SK-N-SH (cell line): ENCODE measurements at regions not wholly inside any gene's neighbourhood (a gene's known extent, or its start where the extent isn't known, plus 50 kb on each side); places are given as distances from the start of the nearest gene placed in this dataset.

Experiments used
- CTCF ChIA-PET: fragments of 300-600, 350-600 bp; formaldehyde crosslinking; extraction: SDS; loops from one replicate; lab custom pipeline; 2021; lab: Yijun Ruan, JAX
- POLR2A ChIA-PET: fragments of 350-600 bp; sonication (Branson Sonifier 250); formaldehyde crosslinking; extraction: SDS; loops from one replicate; lab custom pipeline; 2020; ENCODE audit warnings: antibody characterized with exemption, inconsistent platforms; lab: Yijun Ruan, JAX
- DNase-seq: peaks from one replicate; pipeline ENCODE4 v3.0.0; 2012
- H2AFZ ChIP-seq: fragments of 200-600 bp; sonication (generic); 2 replicates; pipeline ENCODE4 v1.8.1; 2016; ENCODE audit warnings: antibody characterized with exemption, mild to moderate bottlenecking, low read depth
- H3F3A ChIP-seq: fragments of 200-600 bp; sonication (generic); replicated peaks from 2 replicates; pipeline ENCODE3; 2016; ENCODE audit warnings: antibody characterized with exemption, mild to moderate bottlenecking; ENCODE audit not compliant: insufficient read depth
- H3K27ac ChIP-seq, 2 experiments: fragments of 200-500 bp in 1 of 2; fragments of 200-600 bp in 1 of 2; sonication (Bioruptor generic) in 1 of 2; sonication (generic), shearing (Covaris generic) in 1 of 2; 2 replicates each; pipeline versions ENCODE4 v1.5.1 to v1.6.1; 2014 to 2016; ENCODE audit warnings: low read depth in 2 of 2, inconsistent platforms in 1 of 2, low read length in 1 of 2, mild to moderate bottlenecking in 1 of 2, mixed read lengths in 1 of 2
- H3K27me3 ChIP-seq: fragments of 200-600 bp; sonication (generic), shearing (Covaris generic); 2 replicates; pipeline ENCODE4 v1.6.1; 2016; ENCODE audit warnings: mixed run types; ENCODE audit not compliant: insufficient read depth
- H3K36me3 ChIP-seq, 2 experiments: fragments of 200-500 bp in 1 of 2; fragments of 200-600 bp in 1 of 2; sonication (Bioruptor generic) in 1 of 2; sonication (generic) in 1 of 2; replicated peaks in 1 of 2; 2 replicates each; pipeline versions ENCODE3 to v1.5.1; 2014 to 2016; ENCODE audit warnings: low read length in 1 of 2, mild to moderate bottlenecking in 1 of 2; ENCODE audit not compliant: insufficient read depth in 2 of 2, control insufficient read depth in 1 of 2
- H3K4me1 ChIP-seq, 2 experiments: fragments of 200-500 bp in 1 of 2; fragments of 200-600 bp in 1 of 2; sonication (Bioruptor generic) in 1 of 2; sonication (generic), shearing (Covaris generic) in 1 of 2; 2 replicates each; pipeline versions ENCODE4 v1.5.1 to v1.6.1; 2014 to 2016; ENCODE audit warnings: low read depth in 1 of 2, low read length in 1 of 2, mixed run types in 1 of 2; ENCODE audit not compliant: insufficient read depth in 2 of 2, control insufficient read depth in 1 of 2
- H3K4me2 ChIP-seq: fragments of 200-600 bp; sonication (generic), shearing (Covaris generic); 2 replicates; pipeline ENCODE4 v1.6.1; 2017; ENCODE audit warnings: mixed run types
- H3K4me3 ChIP-seq, 2 experiments: fragments of 200-500 bp in 1 of 2; fragments of 200-600 bp in 1 of 2; sonication (Bioruptor generic) in 1 of 2; sonication (generic), shearing (Covaris generic) in 1 of 2; 2 replicates each; pipeline versions ENCODE4 v1.5.1 to v1.8.1; 2014 to 2016; ENCODE audit warnings: low read depth in 2 of 2, inconsistent platforms in 1 of 2, low read length in 1 of 2, mild to moderate bottlenecking in 1 of 2, mixed read lengths in 1 of 2, moderate library complexity in 1 of 2
- H3K79me2 ChIP-seq: fragments of 200-600 bp; sonication (generic); 2 replicates; pipeline ENCODE4 v1.8.1; 2017; ENCODE audit warnings: mild to moderate bottlenecking; ENCODE audit not compliant: insufficient read depth
- H3K9ac ChIP-seq: fragments of 200-600 bp; sonication (generic); 2 replicates; pipeline ENCODE4 v1.6.1; 2017; ENCODE audit warnings: mixed run types
- H3K9me2 ChIP-seq: fragments of 200-600 bp; sonication (generic); 2 replicates; pipeline ENCODE4 v1.6.1; 2017; ENCODE audit warnings: mixed run types
- H3K9me3 ChIP-seq: fragments of 200-600 bp; sonication (generic); 2 replicates; pipeline ENCODE4 v1.6.1; 2017; ENCODE audit warnings: mixed run types, mild to moderate bottlenecking, moderate library complexity
- H4K20me1 ChIP-seq: fragments of 200-600 bp; sonication (generic); 2 replicates; pipeline ENCODE4 v1.6.1; 2017; ENCODE audit warnings: mild to moderate bottlenecking, mixed run types; ENCODE audit not compliant: insufficient read depth
- EP300 ChIP-seq, 2 experiments: IDR thresholded peaks; 2 replicates each; pipeline versions ENCODE4 v1.4.0 to v1.6.1; 2012; ENCODE audit warnings: borderline replicate concordance in 1 of 2, low read depth in 1 of 2, low read length in 1 of 2
- FOSL2 ChIP-seq: IDR thresholded peaks from 2 replicates; pipeline ENCODE4 v1.4.0; 2012; ENCODE audit warnings: low read depth, mild to moderate bottlenecking, moderate library complexity, borderline replicate concordance
- FOXJ3 ChIP-seq: sonication (generic); formaldehyde crosslinking; IDR thresholded peaks from 2 replicates; pipeline ENCODE4 v1.5.1; 2020; ENCODE audit warnings: mild to moderate bottlenecking, missing genetic modification reagents
- FOXM1 ChIP-seq: IDR thresholded peaks from 2 replicates; pipeline ENCODE4 v1.4.0; 2012; ENCODE audit warnings: low read depth, mild to moderate bottlenecking
- GATA2 ChIP-seq: sonication (generic); formaldehyde crosslinking; IDR thresholded peaks from 2 replicates; pipeline ENCODE4 v1.5.0; 2020; ENCODE audit warnings: mild to moderate bottlenecking, missing genetic modification reagents
- IRF3 ChIP-seq: fragments of 150-350 bp; IDR thresholded peaks from 2 replicates; pipeline ENCODE4 v1.6.1; 2016; ENCODE audit warnings: mild to moderate bottlenecking, low read depth, low read length
- MAX ChIP-seq: IDR thresholded peaks from 2 replicates; pipeline ENCODE4 v1.4.0; 2012; ENCODE audit warnings: low read depth
- MEF2A ChIP-seq: IDR thresholded peaks from 2 replicates; pipeline ENCODE4 v1.4.0; 2012; ENCODE audit warnings: low read depth, borderline replicate concordance
- MXI1 ChIP-seq: IDR thresholded peaks from 2 replicates; pipeline ENCODE4 v1.6.1; 2012; ENCODE audit warnings: mild to moderate bottlenecking, low read depth, low read length, improper control_type of control experiment
- NFIC ChIP-seq: IDR thresholded peaks from 2 replicates; pipeline ENCODE4 v1.4.0; 2012; ENCODE audit warnings: borderline replicate concordance
- PBX3 ChIP-seq: IDR thresholded peaks from 2 replicates; pipeline ENCODE4; 2012
- RAD21 ChIP-seq: IDR thresholded peaks from 2 replicates; pipeline ENCODE4 v1.6.1; 2012; ENCODE audit warnings: mild to moderate bottlenecking, low read length
- SMC3 ChIP-seq: IDR thresholded peaks from 2 replicates; pipeline ENCODE4 v1.6.1; 2012; ENCODE audit warnings: low read depth, low read length, improper control_type of control experiment
- TCF12 ChIP-seq: IDR thresholded peaks from 2 replicates; pipeline ENCODE4 v1.4.0; 2012
- TEAD4 ChIP-seq: IDR thresholded peaks from 2 replicates; pipeline ENCODE4 v1.4.0; 2012; ENCODE audit warnings: mild to moderate bottlenecking, borderline replicate concordance; ENCODE audit not compliant: insufficient read depth
- USF2 ChIP-seq: fragments of 150-350 bp; IDR thresholded peaks from 2 replicates; pipeline ENCODE4 v1.6.1; 2017; ENCODE audit warnings: antibody characterized with exemption, low read length, low read depth, borderline replicate concordance
- YY1 ChIP-seq: IDR thresholded peaks from 2 replicates; pipeline ENCODE4 v1.4.0; 2012; ENCODE audit warnings: low read depth, mild to moderate bottlenecking
- ZBTB33 ChIP-seq: IDR thresholded peaks from 2 replicates; pipeline ENCODE4 v1.4.0; 2012; ENCODE audit warnings: low read depth, borderline replicate concordance
- WGBS: methylation state at CpG from one replicate; pipeline ENCODE4 v1.1.6; 2017; ENCODE audit warnings: low lambda C conversion rate; 5-methylcytosine and 5-hydroxymethylcytosine counted together

- WGBS, result 20% methylated on average over 6 of the region's 6 CpGs
- no peaks in the 10 kb centered on the region for H3K36me3 ChIP-seq
- no peak overlapping the region for H3K9ac ChIP-seq
- H3K27ac ChIP-seq, result no peak overlapping the region
- H3K4me3 ChIP-seq, result no peak overlapping the region
- H3K9me2 ChIP-seq, result peaks cover 8% of the 10 kb centered on the region
- H4K20me1 ChIP-seq, result no peaks in the 10 kb centered on the region
- no peaks in the 10 kb centered on the region for H3K4me1 ChIP-seq
- peaks cover 4% of the 10 kb centered on the region for H3F3A ChIP-seq
- no peak for TF ChIP-seq FOXM1
- TF ChIP-seq MAX, result no peak
- no peak for TF ChIP-seq MXI1
- no peak for TF ChIP-seq RAD21
- no peak for TF ChIP-seq IRF3
- no peak for TF ChIP-seq SMC3
- TF ChIP-seq MEF2A, result no peak
- TF ChIP-seq FOSL2, result no peak
- no peak for TF ChIP-seq YY1
- TF ChIP-seq TCF12, result no peak
- TF ChIP-seq GATA2, result no peak
- no peak for TF ChIP-seq NFIC
- TF ChIP-seq USF2, result no peak
- TF ChIP-seq FOXJ3 (CRISPR knock-in tag), result no peak
- no peak for TF ChIP-seq TEAD4
- no peak for TF ChIP-seq EP300 (IDR thresholded peaks at IDR 0.05; ENCODE audit: borderline replicate concordance in 1 of 2, low read depth in 1 of 2, low read length in 1 of 2)
- TF ChIP-seq ZBTB33, result no peak
- TF ChIP-seq PBX3, result no peak
- no peak overlapping the region for H2AFZ ChIP-seq
- DNase-seq, result no peak
- CTCF ChIA-PET, result no interaction called here
- no peaks in the 10 kb centered on the region for H3K27me3 ChIP-seq
- H3K79me2 ChIP-seq, result no peaks in the 10 kb centered on the region
- no peak overlapping the region for H3K4me2 ChIP-seq
- POLR2A ChIA-PET, result no interaction called here
- H3K9me3 ChIP-seq, result no peaks in the 10 kb centered on the region; the same call in 1 of the 2 replicates
Measured at GRCh38 chr7:89926701-89927100, 227.6 kb upstream of the STEAP1 start.
